ENCODE measurements at regions not wholly inside any gene's neighbourhood (a gene's known extent, or its start where the extent isn't known, plus 50 kb on each side); places are given as distances from the start of the nearest gene placed in this dataset.

GRCh38 chr5:5589857-5590256, 167.4 kb downstream of the ICE1 start:
- TF ChIP-seq CTCF (IDR thresholded peaks at IDR 0.05) (no peak), POLR2AphosphoS5 (IDR thresholded peaks at IDR 0.05) (no peak)

Data from sigmoid colon (tissue), 4 donors.